AG09319 (cell line): ENCODE measurements at regions not wholly inside any gene's neighbourhood (a gene's known extent, or its start where the extent isn't known, plus 50 kb on each side); places are given as distances from the start of the nearest gene placed in this dataset.

Experiments
- DNase-seq: peaks from one replicate; pipeline ENCODE4 v3.0.0-alpha.2; 2010; ENCODE audit warnings: low read depth; ENCODE audit errors: extremely low read depth
- CTCF ChIP-seq: IDR thresholded peaks from 2 replicates; pipeline ENCODE4 v1.5.1; 2011; ENCODE audit warnings: low read depth, mild to moderate bottlenecking, inconsistent platforms, low read length, moderate library complexity

- no peak for DNase-seq
- TF ChIP-seq CTCF = no peak
Measured at GRCh38 chr13:53160211-53160610, 131.6 kb downstream of the OLFM4 start.

GRCh38 chr13:53161251-53161650, 132.6 kb downstream of the OLFM4 start:
- no peak for DNase-seq
- TF ChIP-seq CTCF = no peak

- TF ChIP-seq CTCF = no peak
- no peak for DNase-seq
Measured at GRCh38 chr13:53165261-53165660, 136.6 kb downstream of the OLFM4 start.

- no peak for TF ChIP-seq CTCF
- no peak for DNase-seq
Measured at GRCh38 chr13:53167561-53167960, 138.9 kb downstream of the OLFM4 start.

- DNase-seq = no peak
- TF ChIP-seq CTCF = no peak
Measured at GRCh38 chr13:53170910-53171309, 142.3 kb downstream of the OLFM4 start.

GRCh38 chr13:53174545-53174944, 145.9 kb downstream of the OLFM4 start:
- DNase-seq = no peak
- no peak for TF ChIP-seq CTCF

- TF ChIP-seq CTCF = no peak
- no peak for DNase-seq
Measured at GRCh38 chr13:53180684-53181083, 152.1 kb downstream of the OLFM4 start.

GRCh38 chr13:53182724-53183123, 154.1 kb downstream of the OLFM4 start:
- DNase-seq = no peak
- no peak for TF ChIP-seq CTCF
